Vagina (tissue), 2 donors: ENCODE measurements at regions not wholly inside any gene's neighbourhood (a gene's known extent, or its start where the extent isn't known, plus 50 kb on each side); places are given as distances from the start of the nearest gene placed in this dataset.

Experiments used
- DNase-seq, 2 donors: peaks; one replicate each; pipeline ENCODE4 v3.0.0-alpha.2; 2017; ENCODE audit errors: extremely low spot score in 2 of 2
- H3K27ac ChIP-seq: fragments of 200-600 bp; sonication (generic); one replicate; pipeline ENCODE4 v1.5.1; 2019
- H3K27me3 ChIP-seq: fragments of 200-600 bp; sonication (generic); one replicate; pipeline ENCODE4 v1.5.1; 2019
- H3K36me3 ChIP-seq, 2 donors: fragments of 200-600 bp; sonication (generic); one replicate each; pipeline ENCODE4 v1.5.1; 2017 to 2019
- H3K4me1 ChIP-seq: fragments of 200-600 bp; sonication (generic); one replicate; pipeline ENCODE4 v1.5.1; 2019
- H3K4me3 ChIP-seq, 2 donors: fragments of 200-600 bp; sonication (generic); 1 replicate in 1 of 2; 2 replicates in 1 of 2; pipeline ENCODE4 v1.5.1; 2016 to 2019
- H3K9me3 ChIP-seq: fragments of 200-600 bp; sonication (generic); one replicate; pipeline ENCODE4 v1.5.1; 2019
- POLR2A ChIP-seq, 2 donors: fragments of 450-650 bp; IDR thresholded peaks; one replicate each; pipeline ENCODE4 v1.6.1; 2017; ENCODE audit warnings: antibody characterized with exemption in 2 of 2, mild to moderate bottlenecking in 2 of 2, moderate library complexity in 2 of 2
- POLR2AphosphoS5 ChIP-seq, 2 donors: sonication (generic); formaldehyde crosslinking; IDR thresholded peaks; one replicate each; pipeline ENCODE4 v1.9.0; 2017; ENCODE audit warnings: antibody characterized with exemption in 2 of 2, mild to moderate bottlenecking in 2 of 2, low read depth in 1 of 2; ENCODE audit not compliant: insufficient read depth in 1 of 2
- intact Hi-C: fragments of 100-400 bp; cut with DNase I; formaldehyde crosslinking; loops from one replicate; pipeline ENCODE4 v1.15.1; 2023
- TF ChIP-seq, protein P1 (sequence below), 3 experiments: fragments of 450-650 bp in 2 of 3; fragments of 200-600 bp in 1 of 3; sonication (generic) in 1 of 3; IDR thresholded peaks; one replicate each; pipeline ENCODE4 v1.5.1; 2017 to 2019; ENCODE audit warnings: antibody characterized with exemption in 3 of 3, mild to moderate bottlenecking in 2 of 3, moderate library complexity in 2 of 3

DNA sequence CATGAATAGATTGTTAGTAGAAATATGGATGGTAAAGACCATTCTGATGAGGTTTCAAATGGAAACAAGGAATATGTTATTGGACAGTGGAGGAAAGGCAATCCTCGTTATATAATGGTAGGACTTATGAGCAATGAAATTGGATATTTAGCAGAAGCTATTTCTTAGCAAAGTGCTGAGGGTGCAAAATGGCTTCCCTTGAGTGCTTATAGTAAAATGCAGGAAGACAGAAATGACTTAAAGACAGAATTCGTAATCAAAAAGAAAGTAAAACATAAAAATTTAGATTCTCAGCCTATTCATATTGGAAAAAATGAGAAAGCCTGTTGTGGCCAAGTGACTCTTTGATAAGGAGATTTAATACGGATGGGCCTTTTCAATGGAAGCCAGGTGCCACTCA lies 102.1 kb upstream of the ADRA1B start:
- Histone ChIP-seq H3K27me3 (no peaks in the 10 kb centered on the region), H3K36me3 (no peaks in the 10 kb centered on the region), H3K4me1 (peaks cover 2% of the 10 kb centered on the region), H3K27ac (no peak overlapping the region), H3K9me3 (no peaks in the 10 kb centered on the region), H3K4me3 (no peak overlapping the region)
- TF ChIP-seq POLR2A (IDR thresholded peaks at IDR 0.05) (no peak), POLR2AphosphoS5 (IDR thresholded peaks at IDR 0.05; ENCODE audit: insufficient read depth in 1 of 2, low read depth in 1 of 2) (no peak)
- TF ChIP-seq, protein P1, sequence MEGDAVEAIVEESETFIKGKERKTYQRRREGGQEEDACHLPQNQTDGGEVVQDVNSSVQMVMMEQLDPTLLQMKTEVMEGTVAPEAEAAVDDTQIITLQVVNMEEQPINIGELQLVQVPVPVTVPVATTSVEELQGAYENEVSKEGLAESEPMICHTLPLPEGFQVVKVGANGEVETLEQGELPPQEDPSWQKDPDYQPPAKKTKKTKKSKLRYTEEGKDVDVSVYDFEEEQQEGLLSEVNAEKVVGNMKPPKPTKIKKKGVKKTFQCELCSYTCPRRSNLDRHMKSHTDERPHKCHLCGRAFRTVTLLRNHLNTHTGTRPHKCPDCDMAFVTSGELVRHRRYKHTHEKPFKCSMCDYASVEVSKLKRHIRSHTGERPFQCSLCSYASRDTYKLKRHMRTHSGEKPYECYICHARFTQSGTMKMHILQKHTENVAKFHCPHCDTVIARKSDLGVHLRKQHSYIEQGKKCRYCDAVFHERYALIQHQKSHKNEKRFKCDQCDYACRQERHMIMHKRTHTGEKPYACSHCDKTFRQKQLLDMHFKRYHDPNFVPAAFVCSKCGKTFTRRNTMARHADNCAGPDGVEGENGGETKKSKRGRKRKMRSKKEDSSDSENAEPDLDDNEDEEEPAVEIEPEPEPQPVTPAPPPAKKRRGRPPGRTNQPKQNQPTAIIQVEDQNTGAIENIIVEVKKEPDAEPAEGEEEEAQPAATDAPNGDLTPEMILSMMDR (IDR thresholded peaks at IDR 0.05) = no peak
- intact Hi-C loops = no loop called here
- DNase-seq = no peak

DNA sequence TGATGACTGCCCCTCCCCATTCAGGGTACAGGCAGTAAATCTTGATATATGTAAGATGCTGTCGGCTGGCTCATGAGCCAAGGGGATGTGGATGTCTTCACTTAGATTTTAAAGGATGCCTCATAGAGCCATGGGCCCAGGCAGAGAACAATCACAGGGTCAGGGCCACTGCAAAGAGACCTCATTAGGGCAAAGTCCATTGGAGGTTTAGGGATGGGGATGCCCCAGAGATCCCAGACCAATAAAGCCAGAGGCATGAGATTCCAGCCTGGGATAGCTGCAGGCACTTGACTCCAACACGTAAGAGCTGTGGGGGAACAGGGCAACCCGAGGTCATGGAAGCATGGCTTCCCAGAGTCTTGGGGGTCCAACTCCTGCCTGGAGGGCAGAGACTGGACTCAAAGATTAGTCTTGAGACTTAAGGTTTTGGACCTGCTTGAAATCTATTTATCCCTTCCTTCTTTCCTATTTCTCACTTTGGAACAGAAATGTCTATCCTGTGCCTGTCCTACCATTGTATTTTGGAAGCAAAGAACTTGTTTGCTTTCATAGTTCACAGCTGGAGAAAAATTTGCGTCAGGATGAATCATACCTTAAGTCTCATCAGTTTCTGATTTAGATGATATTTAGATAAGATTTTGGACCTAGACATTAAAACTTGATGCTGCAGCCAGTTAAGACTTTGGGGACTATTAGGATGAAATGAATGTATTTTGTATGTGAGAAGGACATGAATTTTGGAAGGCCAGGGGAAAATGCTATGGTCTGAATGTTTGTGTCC lies 101.3 kb upstream of the ADRA1B start:
- no peaks in the 10 kb centered on the region for H3K27me3 ChIP-seq
- intact Hi-C loops = no loop called here
- peak in 1 of 2 donors; percentile 56 for DNase-seq
- TF ChIP-seq, protein P1 (IDR thresholded peaks at IDR 0.05) = no peak
- TF ChIP-seq POLR2A (IDR thresholded peaks at IDR 0.05) (no peak), POLR2AphosphoS5 (IDR thresholded peaks at IDR 0.05; ENCODE audit: insufficient read depth in 1 of 2, low read depth in 1 of 2) (no peak)
- no peaks in the 10 kb centered on the region for H3K9me3 ChIP-seq
- H3K4me3 ChIP-seq = no peak overlapping the region
- H3K4me1 ChIP-seq = peaks cover 5% of the 10 kb centered on the region
- no peak overlapping the region for H3K27ac ChIP-seq
- H3K36me3 ChIP-seq = no peaks in the 10 kb centered on the region

DNA sequence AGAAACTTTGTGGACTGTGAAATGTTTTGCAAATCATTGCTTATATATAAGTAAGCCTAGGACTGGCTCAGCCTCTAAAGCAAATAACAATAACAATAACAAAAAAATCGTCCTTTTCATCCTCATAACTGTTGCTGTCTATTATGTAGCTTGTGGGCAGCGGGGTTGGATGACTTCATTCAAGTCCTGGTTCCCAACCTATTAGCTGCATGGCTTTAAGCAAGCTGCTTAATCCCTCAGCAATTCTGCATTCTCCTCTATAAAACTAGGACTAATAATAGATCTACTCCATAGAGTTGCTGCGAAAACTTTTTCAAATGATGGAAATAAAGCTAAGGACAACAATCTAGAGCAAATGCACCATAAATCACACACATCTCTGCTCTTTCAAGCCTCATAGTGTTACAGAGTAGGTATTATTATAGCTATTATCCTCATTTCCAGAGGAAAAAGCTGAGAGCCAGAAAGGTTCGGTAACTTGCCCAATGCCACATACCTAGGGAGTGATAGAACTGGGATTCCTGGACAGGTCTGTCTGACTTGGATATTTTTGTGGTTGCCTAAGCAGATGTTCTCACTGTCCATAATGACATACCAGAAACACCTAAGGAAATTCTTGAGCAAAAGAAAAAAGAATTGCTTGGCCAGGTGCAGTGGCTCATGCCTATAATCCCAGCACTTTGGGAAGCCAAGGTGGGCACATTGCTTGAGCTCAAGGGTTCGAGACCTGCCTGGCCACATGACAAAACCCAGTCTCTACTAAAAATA lies 98.8 kb upstream of the ADRA1B start:
- intact Hi-C loops = no loop called here
- no peak overlapping the region for H3K27ac ChIP-seq

DNA sequence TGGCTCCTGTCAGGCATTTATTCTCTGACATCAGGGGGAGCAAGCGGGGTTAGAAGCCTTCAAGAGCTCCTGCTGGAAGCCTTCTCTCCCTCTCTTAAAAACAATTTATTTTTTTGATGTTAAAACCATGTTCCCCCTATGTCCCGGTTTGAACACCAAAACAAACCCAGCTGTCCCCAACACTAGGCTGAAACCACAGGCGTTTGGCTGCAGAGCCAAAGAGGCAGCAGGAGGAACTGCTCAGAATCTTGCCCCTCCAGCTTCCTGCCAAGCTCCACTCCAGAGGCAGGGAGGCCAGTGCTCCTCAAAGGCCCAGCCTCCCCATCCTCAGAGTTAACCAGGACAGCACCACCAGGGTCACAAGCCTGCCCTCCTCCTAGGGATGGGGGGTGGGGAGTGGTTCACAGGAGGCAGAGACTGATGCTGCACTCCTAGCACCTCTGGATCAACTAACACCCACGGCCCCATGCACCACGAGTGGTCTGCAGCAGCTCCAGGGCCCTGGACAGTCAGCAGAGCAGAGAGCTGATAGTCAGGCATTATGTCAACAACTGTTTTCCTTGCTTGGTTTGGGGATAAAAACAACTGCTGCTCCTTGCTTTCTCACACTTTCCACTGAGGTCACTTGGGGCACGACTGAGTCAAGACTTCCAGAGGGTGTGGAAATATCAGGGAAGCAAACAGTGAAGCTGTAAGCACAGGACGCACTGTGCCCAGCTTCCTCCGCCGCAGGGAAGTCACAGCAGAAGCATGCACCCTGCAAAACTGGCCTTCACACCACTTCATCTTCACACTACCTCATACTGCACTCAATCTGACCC lies 96.5 kb upstream of the ADRA1B start:
- H3K4me3 ChIP-seq = no peak overlapping the region
- no peaks in the 10 kb centered on the region for H3K27me3 ChIP-seq
- peak overlapping the region; percentile 23 for H3K27ac ChIP-seq
- TF ChIP-seq POLR2AphosphoS5 (IDR thresholded peaks at IDR 0.05; ENCODE audit: insufficient read depth in 1 of 2, low read depth in 1 of 2) = peak in 1 of 2 donors; percentile 63
- no peak for TF ChIP-seq POLR2A (IDR thresholded peaks at IDR 0.05)
- no peaks in the 10 kb centered on the region for H3K36me3 ChIP-seq
- peaks cover 5% of the 10 kb centered on the region for H3K4me1 ChIP-seq
- no peaks in the 10 kb centered on the region for H3K9me3 ChIP-seq
- intact Hi-C loops = no loop called here
- DNase-seq = peak in 1 of 2 donors; percentile 87

More for the DNA sequence above, 98.8 kb upstream of the ADRA1B start:
- peaks cover 5% of the 10 kb centered on the region for H3K4me1 ChIP-seq
- H3K27me3 ChIP-seq = no peaks in the 10 kb centered on the region
- H3K36me3 ChIP-seq = no peaks in the 10 kb centered on the region
- peak in 1 of 2 donors; percentile 44 for DNase-seq
- no peak overlapping the region for H3K4me3 ChIP-seq
- TF ChIP-seq, protein P1 (IDR thresholded peaks at IDR 0.05) = no peak
- TF ChIP-seq POLR2AphosphoS5 (IDR thresholded peaks at IDR 0.05; ENCODE audit: insufficient read depth in 1 of 2, low read depth in 1 of 2) = no peak
- no peak for TF ChIP-seq POLR2A (IDR thresholded peaks at IDR 0.05)
- H3K9me3 ChIP-seq = no peaks in the 10 kb centered on the region

DNA sequence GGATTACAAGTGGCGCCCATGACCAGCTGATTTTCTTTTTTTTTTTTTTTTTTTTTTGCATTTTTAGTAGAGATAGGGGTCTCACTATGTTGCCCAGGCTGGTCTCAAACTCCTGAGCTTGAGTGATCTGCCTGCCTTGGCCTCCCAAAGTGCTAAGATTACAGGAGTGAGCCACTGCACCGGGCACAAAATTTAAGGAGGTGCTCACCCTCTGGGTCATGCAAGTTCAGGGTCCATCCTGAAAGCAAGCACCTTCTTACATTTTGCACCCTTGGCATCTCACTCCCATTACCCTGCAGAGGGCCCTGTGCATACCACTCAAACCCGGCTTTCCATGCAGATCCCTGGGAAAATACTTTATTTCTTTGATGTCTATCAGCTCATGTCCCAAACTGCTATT lies 95.6 kb upstream of the ADRA1B start:
- Histone ChIP-seq H3K36me3 (no peaks in the 10 kb centered on the region), H3K27me3 (no peaks in the 10 kb centered on the region), H3K4me1 (peaks cover 10% of the 10 kb centered on the region), H3K27ac (no peak overlapping the region), H3K9me3 (no peaks in the 10 kb centered on the region), H3K4me3 (no peak overlapping the region)
- DNase-seq = peak in 1 of 2 donors; percentile 75
- TF ChIP-seq POLR2AphosphoS5 (IDR thresholded peaks at IDR 0.05; ENCODE audit: insufficient read depth in 1 of 2, low read depth in 1 of 2) (no peak), POLR2A (IDR thresholded peaks at IDR 0.05) (no peak)
- TF ChIP-seq, protein P1 (IDR thresholded peaks at IDR 0.05) = no peak
- intact Hi-C loops = no loop called here
